ENCODE measurements at regions not wholly inside any gene's neighbourhood (a gene's known extent, or its start where the extent isn't known, plus 50 kb on each side); places are given as distances from the start of the nearest gene placed in this dataset.

DNA sequence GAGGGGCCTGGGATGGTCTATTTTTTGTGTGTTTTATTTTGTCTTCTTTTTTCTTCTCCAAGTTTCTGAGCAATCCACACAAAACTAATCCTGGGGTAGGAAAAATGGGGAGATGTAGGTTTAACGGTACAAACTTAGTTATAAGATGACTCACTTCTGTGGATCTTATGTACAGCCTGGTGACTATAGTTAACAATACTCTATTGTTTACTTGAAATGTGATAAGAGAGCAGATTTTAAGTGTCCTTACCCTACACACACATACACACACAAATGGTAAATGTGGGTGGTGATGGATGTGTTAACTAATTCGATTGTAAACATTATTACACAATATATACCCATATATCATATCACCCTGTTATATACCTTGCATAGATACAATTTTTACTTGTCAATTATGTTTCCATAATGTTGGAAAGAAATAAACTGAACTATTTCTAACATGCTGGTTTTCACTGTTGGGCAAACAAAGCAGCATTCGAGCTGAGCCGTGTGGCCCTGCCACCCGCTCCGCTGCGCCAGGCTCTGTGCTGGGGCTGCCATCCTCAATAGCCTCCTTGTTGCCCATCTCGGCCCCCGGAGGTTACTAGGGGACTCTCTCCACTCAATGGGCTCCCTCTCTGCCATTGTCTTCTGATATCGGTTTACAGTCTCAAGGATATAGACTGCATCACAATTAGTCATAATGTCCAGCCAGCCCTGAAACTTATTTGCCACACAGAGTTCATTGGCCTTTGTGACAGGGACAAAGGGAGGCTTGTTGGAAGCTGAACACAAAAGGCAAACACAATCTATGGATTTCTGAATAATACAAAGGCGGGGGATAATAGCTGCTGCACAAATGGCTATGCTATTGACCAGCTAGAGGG, 380.3 kb upstream of the MAF start:
- TF ChIP-seq, protein P1, sequence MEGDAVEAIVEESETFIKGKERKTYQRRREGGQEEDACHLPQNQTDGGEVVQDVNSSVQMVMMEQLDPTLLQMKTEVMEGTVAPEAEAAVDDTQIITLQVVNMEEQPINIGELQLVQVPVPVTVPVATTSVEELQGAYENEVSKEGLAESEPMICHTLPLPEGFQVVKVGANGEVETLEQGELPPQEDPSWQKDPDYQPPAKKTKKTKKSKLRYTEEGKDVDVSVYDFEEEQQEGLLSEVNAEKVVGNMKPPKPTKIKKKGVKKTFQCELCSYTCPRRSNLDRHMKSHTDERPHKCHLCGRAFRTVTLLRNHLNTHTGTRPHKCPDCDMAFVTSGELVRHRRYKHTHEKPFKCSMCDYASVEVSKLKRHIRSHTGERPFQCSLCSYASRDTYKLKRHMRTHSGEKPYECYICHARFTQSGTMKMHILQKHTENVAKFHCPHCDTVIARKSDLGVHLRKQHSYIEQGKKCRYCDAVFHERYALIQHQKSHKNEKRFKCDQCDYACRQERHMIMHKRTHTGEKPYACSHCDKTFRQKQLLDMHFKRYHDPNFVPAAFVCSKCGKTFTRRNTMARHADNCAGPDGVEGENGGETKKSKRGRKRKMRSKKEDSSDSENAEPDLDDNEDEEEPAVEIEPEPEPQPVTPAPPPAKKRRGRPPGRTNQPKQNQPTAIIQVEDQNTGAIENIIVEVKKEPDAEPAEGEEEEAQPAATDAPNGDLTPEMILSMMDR (conservative IDR thresholded peaks at IDR 0.05; ENCODE audit: low read depth, low read length), result no peak
- no peak overlapping the region for H3K4me3 ChIP-seq (ENCODE audit: low read length)

DNA sequence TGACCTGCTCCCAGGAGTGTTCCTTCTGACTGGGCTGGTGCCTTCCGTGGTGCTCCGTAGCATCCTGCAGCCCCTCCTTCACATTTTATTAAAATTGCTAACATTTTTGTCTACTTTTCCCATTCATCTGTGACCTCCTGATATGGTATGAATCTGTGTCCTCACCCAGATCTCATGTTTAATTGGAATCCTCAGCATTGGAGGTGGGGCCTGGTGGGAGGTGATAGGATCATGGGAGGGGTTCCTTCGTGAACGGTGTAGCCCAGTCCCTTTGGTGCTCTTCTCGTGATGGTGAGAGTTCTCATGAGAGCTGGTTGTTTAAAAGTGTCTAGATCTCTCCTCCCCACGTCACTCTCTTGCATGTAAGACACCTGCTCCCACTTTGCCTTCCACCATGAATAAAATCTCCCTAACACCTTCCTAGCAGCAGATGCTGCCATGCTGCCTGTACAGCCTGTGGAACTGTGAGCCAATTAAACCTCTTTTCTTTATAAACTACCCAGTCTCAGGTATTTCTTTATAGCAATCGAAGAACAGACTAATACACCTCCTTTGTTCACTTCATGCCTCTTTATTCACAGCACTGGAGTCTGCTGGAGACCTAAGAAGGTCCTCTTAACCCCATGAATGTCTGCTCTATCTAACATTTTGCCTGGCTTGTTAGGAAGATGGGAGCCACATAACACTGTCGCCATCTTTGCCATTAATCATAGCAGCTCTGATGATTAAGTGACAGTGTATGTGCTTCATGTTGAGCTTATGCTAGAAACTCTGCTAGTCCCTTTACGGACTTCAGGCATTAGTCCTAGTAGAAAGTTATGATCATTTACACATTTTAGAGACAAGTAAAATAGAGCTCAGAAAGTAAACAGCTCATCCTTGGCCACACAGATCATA, 377.7 kb upstream of the MAF start:
- TF ChIP-seq, protein P1 (conservative IDR thresholded peaks at IDR 0.05; ENCODE audit: low read depth, low read length), result no peak
- no peak overlapping the region for H3K4me3 ChIP-seq (ENCODE audit: low read length)
- no peak for DNase-seq (ENCODE audit: low read depth)

More for the DNA sequence above, 380.3 kb upstream of the MAF start:
- no peak for DNase-seq (ENCODE audit: low read depth)

DNA sequence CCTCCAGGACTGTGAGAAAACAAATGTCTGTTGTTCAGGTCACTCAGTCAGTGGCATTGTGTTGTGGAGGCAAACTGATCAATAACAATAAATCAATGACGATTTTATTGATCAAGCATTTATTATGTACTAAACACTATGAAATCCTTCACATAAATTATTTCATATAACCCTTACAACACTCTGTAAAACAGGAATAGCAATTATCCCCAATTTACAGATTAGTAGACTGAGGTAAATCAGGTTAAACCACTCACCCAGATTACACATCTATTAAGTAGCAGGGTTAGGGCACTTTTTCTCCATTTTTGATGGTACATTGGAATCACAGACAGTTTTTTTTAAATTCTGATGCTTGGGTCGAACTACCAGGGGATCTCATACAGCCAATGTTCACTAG, 372.8 kb upstream of the MAF start:
- no peak for DNase-seq (ENCODE audit: low read depth)
- TF ChIP-seq, protein P1 (conservative IDR thresholded peaks at IDR 0.05; ENCODE audit: low read depth, low read length), result no peak
- no peak overlapping the region for H3K4me3 ChIP-seq (ENCODE audit: low read length)

DNA sequence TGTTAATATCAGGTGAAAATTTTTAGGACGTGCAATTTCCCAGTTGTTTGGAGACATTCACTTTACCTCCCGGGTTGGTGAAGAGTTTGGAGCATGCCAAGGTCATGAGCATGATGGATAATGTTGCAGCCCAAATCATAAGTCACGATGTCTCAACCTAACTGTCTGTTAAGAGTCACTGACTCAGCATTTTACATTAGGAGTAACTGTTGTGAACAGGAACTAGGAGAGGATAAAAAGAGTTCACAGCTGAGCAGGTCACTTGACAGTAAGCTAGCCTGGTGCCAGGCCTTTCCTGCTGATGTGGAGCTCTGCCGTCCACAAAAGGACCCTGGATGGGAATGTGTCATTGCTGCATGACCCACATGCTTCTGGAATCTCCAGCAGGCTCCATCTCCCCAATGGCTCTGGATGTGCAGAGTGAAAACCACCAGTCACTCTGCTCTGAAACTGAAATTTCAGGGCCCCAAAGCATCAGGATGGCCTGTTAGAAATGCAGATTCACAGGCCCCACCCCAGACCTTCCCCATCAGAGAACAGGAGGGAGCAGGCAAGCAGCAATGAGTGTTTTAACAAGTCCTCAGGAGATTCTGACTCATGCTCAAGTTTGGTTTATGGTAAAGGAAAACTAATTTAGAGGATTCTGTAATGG, 371.6 kb upstream of the MAF start:
- H3K4me3 ChIP-seq (ENCODE audit: low read length), result no peak overlapping the region
- DNase-seq (ENCODE audit: low read depth), result no peak
- TF ChIP-seq, protein P1 (conservative IDR thresholded peaks at IDR 0.05; ENCODE audit: low read depth, low read length), result no peak

DNA sequence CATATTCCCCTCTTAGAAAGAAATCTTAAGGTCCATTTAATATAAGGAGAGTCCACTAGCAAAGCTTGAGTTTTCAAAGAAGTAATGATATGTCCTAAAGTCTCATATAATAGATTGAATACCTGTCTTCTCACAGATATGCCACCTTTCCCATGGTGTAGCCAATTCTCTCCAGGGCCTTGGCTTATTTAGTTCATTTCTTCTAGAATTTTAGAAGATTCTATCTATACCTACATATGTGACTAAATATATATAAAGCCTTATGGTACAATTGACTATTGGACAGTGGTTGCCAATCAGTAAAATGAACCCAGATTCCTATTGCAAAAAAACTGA, 370.7 kb upstream of the MAF start:
- TF ChIP-seq, protein P1 (conservative IDR thresholded peaks at IDR 0.05; ENCODE audit: low read depth, low read length), result no peak
- no peak overlapping the region for H3K4me3 ChIP-seq (ENCODE audit: low read length)
- DNase-seq (ENCODE audit: low read depth), result no peak

DNA sequence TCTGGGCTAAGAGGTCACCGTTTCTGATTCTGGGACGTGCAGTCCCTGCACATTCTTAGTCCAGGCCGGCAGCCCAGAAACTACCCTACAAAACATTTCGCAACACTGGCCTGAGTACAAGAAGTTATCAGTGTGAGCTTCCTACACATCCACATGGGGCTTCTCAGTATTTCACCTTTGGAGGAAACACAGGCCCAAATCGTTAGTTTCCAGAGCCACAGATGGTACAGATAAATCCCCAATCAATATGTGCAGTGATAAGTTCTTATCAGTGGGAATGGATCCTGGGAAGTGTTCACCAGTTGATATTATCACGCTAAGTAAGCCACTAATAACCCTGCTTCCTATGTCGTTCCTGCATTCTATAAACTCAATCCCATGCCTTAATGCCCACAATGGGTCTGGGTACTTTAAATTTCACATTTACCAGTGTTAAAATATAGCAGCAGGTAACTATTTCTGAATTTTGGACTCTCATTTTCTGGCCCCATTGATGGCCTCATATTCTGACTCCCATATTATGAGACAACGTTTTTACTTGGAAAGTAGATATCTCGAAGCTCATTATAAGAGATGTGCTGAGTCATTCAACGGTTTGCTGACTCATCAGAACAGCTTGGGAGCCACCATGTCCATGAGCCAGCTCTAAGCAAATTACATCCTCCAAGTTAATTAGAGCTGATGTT, 370.2 kb upstream of the MAF start:
- H3K4me3 ChIP-seq (ENCODE audit: low read length), result no peak overlapping the region
- TF ChIP-seq, protein P1 (conservative IDR thresholded peaks at IDR 0.05; ENCODE audit: low read depth, low read length), result no peak
- no peak for DNase-seq (ENCODE audit: low read depth)

Data from retinal pigment epithelial cell (primary cell).